ENCODE measurements at regions not wholly inside any gene's neighbourhood (a gene's known extent, or its start where the extent isn't known, plus 50 kb on each side); places are given as distances from the start of the nearest gene placed in this dataset.
A peak's percentile ranks its signal among the peaks of the same experiment; 100 is the strongest.
"Not testable (repeated sequence)": the region's sequence is repeated elsewhere in the genome, so short reads cannot be mapped to it uniquely, and the experiment has no call there.

GRCh38 chr2:239817468-239818031 lies 207.6 kb downstream of the NDUFA10 start:
- not testable (repeated sequence) for H3K27ac ChIP-seq (ENCODE audit: low read depth, low read length); H3K36me3 ChIP-seq (ENCODE audit: control insufficient read depth, insufficient read depth, low read length); H3K9me3 ChIP-seq (ENCODE audit: control insufficient read depth, insufficient read depth, low read length); H3K4me3 ChIP-seq (ENCODE audit: low read depth, low read length); DNase-seq (ENCODE audit: low read depth in 4 of 6, low spot score in 6 of 6); H3K27me3 ChIP-seq (ENCODE audit: control insufficient read depth, insufficient read depth, low read length)
- 73% methylated on average over 7 of the region's 8 CpGs for WGBS (ENCODE audit: insufficient coverage)
- H3K4me1 ChIP-seq (ENCODE audit: control insufficient read depth, insufficient read depth, low read length), result peaks cover 57% of the 10 kb centered on the region

- WGBS (ENCODE audit: insufficient coverage), result 87% methylated on average over 13 of the region's 17 CpGs
- peaks cover 57% of the 10 kb centered on the region for H3K4me1 ChIP-seq (ENCODE audit: control insufficient read depth, insufficient read depth, low read length)
- H3K4me3 ChIP-seq (ENCODE audit: low read depth, low read length), result no peak overlapping the region
- H3K27ac ChIP-seq (ENCODE audit: low read depth, low read length), result no peak overlapping the region
- H3K36me3 ChIP-seq (ENCODE audit: control insufficient read depth, insufficient read depth, low read length), result no peaks in the 10 kb centered on the region
- peak in 1 of 6 donors; percentile 28 for DNase-seq (ENCODE audit: low read depth in 4 of 6, low spot score in 6 of 6)
- no peaks in the 10 kb centered on the region for H3K27me3 ChIP-seq (ENCODE audit: control insufficient read depth, insufficient read depth, low read length)
- H3K9me3 ChIP-seq (ENCODE audit: control insufficient read depth, insufficient read depth, low read length), result no peaks in the 10 kb centered on the region
Observed at GRCh38 chr2:239816576-239817467, 208.3 kb downstream of the NDUFA10 start.

DNA sequence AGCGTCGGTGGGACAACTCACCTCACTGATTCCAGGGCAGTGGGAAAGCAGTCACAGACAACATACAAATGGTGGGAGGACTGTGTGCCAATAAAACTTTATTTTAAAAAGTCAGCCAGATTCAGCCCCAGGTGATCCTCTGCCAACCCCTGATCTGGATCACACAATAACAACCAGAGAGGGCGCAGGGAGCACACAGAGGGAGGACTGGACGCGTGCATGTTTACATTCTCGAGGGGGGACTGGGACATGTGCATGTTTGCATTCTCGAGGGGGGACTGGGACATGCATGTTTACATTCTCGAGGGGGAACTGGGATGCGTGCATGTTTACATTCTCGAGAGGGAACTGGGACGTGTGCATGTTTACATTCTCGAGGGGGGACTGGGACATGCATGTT lies 209.5 kb downstream of the NDUFA10 start:
- H3K27ac ChIP-seq (ENCODE audit: low read depth, low read length), result no peak overlapping the region
- H3K4me1 ChIP-seq (ENCODE audit: control insufficient read depth, insufficient read depth, low read length), result peaks cover 47% of the 10 kb centered on the region
- WGBS (ENCODE audit: insufficient coverage), result 73% methylated on average over 11 of the region's 12 CpGs
- no peak overlapping the region for H3K4me3 ChIP-seq (ENCODE audit: low read depth, low read length)
- no peaks in the 10 kb centered on the region for H3K36me3 ChIP-seq (ENCODE audit: control insufficient read depth, insufficient read depth, low read length)
- no peak for DNase-seq (ENCODE audit: low read depth in 4 of 6, low spot score in 6 of 6)
- H3K9me3 ChIP-seq (ENCODE audit: control insufficient read depth, insufficient read depth, low read length), result no peaks in the 10 kb centered on the region
- no peaks in the 10 kb centered on the region for H3K27me3 ChIP-seq (ENCODE audit: control insufficient read depth, insufficient read depth, low read length)

- H3K36me3 ChIP-seq (ENCODE audit: control insufficient read depth, insufficient read depth, low read length), result no peaks in the 10 kb centered on the region
- H3K9me3 ChIP-seq (ENCODE audit: control insufficient read depth, insufficient read depth, low read length), result no peaks in the 10 kb centered on the region
- WGBS (ENCODE audit: insufficient coverage), result 79% methylated on average over 17 of the region's 19 CpGs
- H3K27me3 ChIP-seq (ENCODE audit: control insufficient read depth, insufficient read depth, low read length), result no peaks in the 10 kb centered on the region
- DNase-seq (ENCODE audit: low read depth in 4 of 6, low spot score in 6 of 6), result peak in 1 of 6 donors; percentile 75
- peaks cover 47% of the 10 kb centered on the region for H3K4me1 ChIP-seq (ENCODE audit: control insufficient read depth, insufficient read depth, low read length)
- H3K27ac ChIP-seq (ENCODE audit: low read depth, low read length), result peak overlapping the region; percentile 58
- H3K4me3 ChIP-seq (ENCODE audit: low read depth, low read length), result no peak overlapping the region
Observed at GRCh38 chr2:239814861-239815601, 210.1 kb downstream of the NDUFA10 start.

GRCh38 chr2:239814116-239814860 lies 210.9 kb downstream of the NDUFA10 start:
- H3K4me3 ChIP-seq (ENCODE audit: low read depth, low read length), result no peak overlapping the region
- no peaks in the 10 kb centered on the region for H3K36me3 ChIP-seq (ENCODE audit: control insufficient read depth, insufficient read depth, low read length)
- 39% methylated on average over 9 of the region's 15 CpGs for WGBS (ENCODE audit: insufficient coverage)
- H3K9me3 ChIP-seq (ENCODE audit: control insufficient read depth, insufficient read depth, low read length), result no peaks in the 10 kb centered on the region
- H3K27me3 ChIP-seq (ENCODE audit: control insufficient read depth, insufficient read depth, low read length), result no peaks in the 10 kb centered on the region
- H3K27ac ChIP-seq (ENCODE audit: low read depth, low read length), result peak overlapping the region; percentile 58
- no peak for DNase-seq (ENCODE audit: low read depth in 4 of 6, low spot score in 6 of 6)
- peaks cover 41% of the 10 kb centered on the region for H3K4me1 ChIP-seq (ENCODE audit: control insufficient read depth, insufficient read depth, low read length)

GRCh38 chr2:239813261-239814115 lies 211.7 kb downstream of the NDUFA10 start:
- WGBS (ENCODE audit: insufficient coverage), result 74% methylated on average over 26 of the region's 27 CpGs
- peaks cover 33% of the 10 kb centered on the region for H3K4me1 ChIP-seq (ENCODE audit: control insufficient read depth, insufficient read depth, low read length)
- no peaks in the 10 kb centered on the region for H3K36me3 ChIP-seq (ENCODE audit: control insufficient read depth, insufficient read depth, low read length)
- no peak for DNase-seq (ENCODE audit: low read depth in 4 of 6, low spot score in 6 of 6)
- H3K27ac ChIP-seq (ENCODE audit: low read depth, low read length), result no peak overlapping the region
- no peaks in the 10 kb centered on the region for H3K9me3 ChIP-seq (ENCODE audit: control insufficient read depth, insufficient read depth, low read length)
- no peak overlapping the region for H3K4me3 ChIP-seq (ENCODE audit: low read depth, low read length)
- no peaks in the 10 kb centered on the region for H3K27me3 ChIP-seq (ENCODE audit: control insufficient read depth, insufficient read depth, low read length)

DNA sequence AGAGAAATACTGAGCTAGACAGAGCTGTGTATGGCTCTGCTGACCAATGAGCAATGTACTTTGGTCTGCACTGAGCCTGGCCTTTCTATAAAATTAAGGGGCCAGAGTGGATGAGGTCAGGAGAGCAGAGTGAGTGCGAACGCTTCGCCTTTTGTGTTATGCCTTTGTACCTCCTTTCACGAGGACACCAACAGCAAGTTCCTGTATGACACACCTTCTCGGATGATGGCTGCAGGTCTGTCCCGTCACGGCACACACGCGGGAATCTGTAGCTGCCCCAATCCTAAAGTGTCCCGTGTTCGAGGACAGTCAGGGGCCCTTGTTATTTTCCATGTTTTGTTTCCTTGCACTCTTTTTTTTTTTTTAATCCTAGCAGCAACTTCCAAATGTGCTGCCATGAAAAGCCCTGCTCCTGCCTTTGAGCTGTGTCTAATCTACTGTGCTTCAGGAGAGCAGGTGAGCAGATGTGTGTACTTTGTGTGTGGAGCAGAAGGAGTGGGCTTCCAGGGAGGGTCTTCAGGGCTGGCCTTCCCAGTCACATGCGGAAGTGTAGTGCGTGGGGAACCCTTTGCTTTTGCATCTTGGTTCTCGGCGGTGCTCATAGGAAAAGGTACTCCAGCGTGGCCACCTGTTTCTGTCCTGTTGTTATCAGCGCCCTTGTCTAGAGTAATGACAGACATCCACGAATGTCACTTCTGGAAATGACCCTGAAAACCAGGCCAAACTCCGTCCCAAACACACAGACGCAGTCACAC lies 213.2 kb downstream of the NDUFA10 start:
- Histone ChIP-seq H3K36me3 (ENCODE audit: control insufficient read depth, insufficient read depth, low read length) (no peaks in the 10 kb centered on the region), H3K27ac (ENCODE audit: low read depth, low read length) (no peak overlapping the region), H3K4me3 (ENCODE audit: low read depth, low read length) (no peak overlapping the region), H3K9me3 (ENCODE audit: control insufficient read depth, insufficient read depth, low read length) (no peaks in the 10 kb centered on the region), H3K27me3 (ENCODE audit: control insufficient read depth, insufficient read depth, low read length) (no peaks in the 10 kb centered on the region), H3K4me1 (ENCODE audit: control insufficient read depth, insufficient read depth, low read length) (peaks cover 27% of the 10 kb centered on the region)
- no peak for DNase-seq (ENCODE audit: low read depth in 4 of 6, low spot score in 6 of 6)
- WGBS (ENCODE audit: insufficient coverage), result 92% methylated on average over 20 of the region's 20 CpGs

DNA sequence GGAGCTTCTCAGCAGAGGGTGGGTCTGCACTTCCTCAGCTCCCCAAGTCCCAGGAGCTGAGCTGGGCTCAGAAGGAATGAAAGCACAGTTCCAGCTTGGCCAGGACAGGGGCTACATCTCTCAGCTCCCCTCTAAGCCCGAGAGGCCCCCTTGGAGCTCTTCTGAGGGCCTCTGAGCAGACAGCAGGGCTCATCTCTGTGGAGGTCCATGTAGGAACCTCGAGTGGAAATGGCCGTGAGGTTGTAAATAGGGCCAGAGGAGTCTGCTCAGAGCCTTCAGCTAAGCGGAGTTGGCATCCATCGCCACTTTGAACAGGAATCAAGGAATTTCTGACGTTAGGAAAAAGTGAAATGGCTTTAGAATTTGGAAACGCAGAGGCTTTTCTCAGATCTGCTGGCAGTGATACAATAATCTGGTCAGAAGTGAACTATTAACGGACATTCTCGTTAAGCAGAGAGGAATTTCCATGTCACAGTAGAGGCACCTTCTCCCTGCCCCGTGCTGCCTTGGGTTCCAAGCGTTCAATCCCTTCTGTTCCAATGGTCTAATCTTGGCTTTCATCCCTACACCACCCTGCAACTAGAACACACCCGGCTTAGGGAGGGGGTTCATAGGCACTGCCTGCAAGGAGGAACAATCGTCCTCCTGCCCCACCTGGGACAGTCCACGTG lies 213.9 kb downstream of the NDUFA10 start:
- DNase-seq (ENCODE audit: low read depth in 4 of 6, low spot score in 6 of 6), result no peak
- peaks cover 24% of the 10 kb centered on the region for H3K4me1 ChIP-seq (ENCODE audit: control insufficient read depth, insufficient read depth, low read length)
- no peak overlapping the region for H3K27ac ChIP-seq (ENCODE audit: low read depth, low read length)

More for the DNA sequence above, 213.9 kb downstream of the NDUFA10 start:
- Histone ChIP-seq H3K27me3 (ENCODE audit: control insufficient read depth, insufficient read depth, low read length) (no peaks in the 10 kb centered on the region), H3K36me3 (ENCODE audit: control insufficient read depth, insufficient read depth, low read length) (no peaks in the 10 kb centered on the region), H3K4me3 (ENCODE audit: low read depth, low read length) (no peak overlapping the region), H3K9me3 (ENCODE audit: control insufficient read depth, insufficient read depth, low read length) (no peaks in the 10 kb centered on the region)
- WGBS (ENCODE audit: insufficient coverage), result 68% methylated on average over 12 of the region's 14 CpGs

Data from spinal cord (tissue), 9 donors.